ENCODE measurements at regions not wholly inside any gene's neighbourhood (a gene's known extent, or its start where the extent isn't known, plus 50 kb on each side); places are given as distances from the start of the nearest gene placed in this dataset.
"Not testable (repeated sequence)": the region's sequence is repeated elsewhere in the genome, so short reads cannot be mapped to it uniquely, and the experiment has no call there.

DNA sequence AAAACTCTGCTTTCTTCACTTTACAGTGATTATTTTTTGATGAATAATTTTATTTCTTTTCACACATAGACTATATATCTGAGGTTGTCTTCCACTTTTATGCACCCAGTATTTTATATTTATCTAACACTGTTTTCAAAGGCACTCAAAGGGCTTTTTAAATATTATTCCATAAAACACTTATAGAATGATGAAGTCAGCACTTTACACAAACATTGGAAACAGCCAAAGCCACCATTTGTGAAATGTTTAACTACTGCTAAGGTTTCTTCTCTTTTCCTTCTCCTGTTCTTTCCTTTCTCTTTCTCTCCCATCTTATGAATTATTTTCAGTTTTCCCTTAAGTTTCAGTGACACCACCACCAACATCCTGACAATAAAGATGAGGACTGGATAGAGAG, 317.7 kb upstream of the FAM78B start:
- FAIRE-seq (no peak), DNase-seq (ENCODE audit: insufficient read length, low spot score) (no peak)
- TF ChIP-seq SPI1 (IDR thresholded peaks at IDR 0.05; ENCODE audit: low read depth, low read length) = no peak
- no peak for TF ChIP-seq TAF1 (IDR thresholded peaks at IDR 0.05; ENCODE audit: low read depth, low read length)
- no peak for TF ChIP-seq POLR2A (IDR thresholded peaks at IDR 0.05; ENCODE audit: low read depth, low read length)
- TF ChIP-seq PAX5 (IDR thresholded peaks at IDR 0.05; ENCODE audit: insufficient read depth, low read length, severe bottlenecking) = no peak
- no peak for TF ChIP-seq POU2F2 (IDR thresholded peaks at IDR 0.05; ENCODE audit: low read depth, low read length)
- TF ChIP-seq POLR2AphosphoS5 (IDR thresholded peaks at IDR 0.05; ENCODE audit: low read depth, low read length) = no peak

DNA sequence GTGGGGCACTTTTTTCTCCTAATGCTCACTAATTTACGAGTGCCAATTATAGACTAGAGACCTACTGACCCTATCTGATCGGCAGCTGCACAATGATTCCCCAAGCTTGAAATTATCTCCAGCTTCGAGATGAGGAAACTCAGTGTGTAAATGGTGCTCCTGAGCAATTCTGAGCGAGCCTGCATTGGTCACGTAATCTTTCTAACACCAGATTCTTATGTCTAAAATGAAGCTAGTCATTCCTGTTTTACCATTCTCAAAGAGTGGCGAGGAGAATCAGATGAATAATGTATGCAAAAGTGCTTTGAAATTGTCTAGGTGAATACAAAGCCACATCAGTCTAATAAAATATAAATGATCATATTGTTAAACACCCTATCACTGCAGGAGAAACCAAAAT, 318.1 kb upstream of the FAM78B start:
- FAIRE-seq (no peak), DNase-seq (ENCODE audit: insufficient read length, low spot score) (no peak)
- TF ChIP-seq POLR2A (IDR thresholded peaks at IDR 0.05; ENCODE audit: low read depth, low read length) = no peak
- TF ChIP-seq POLR2AphosphoS5 (IDR thresholded peaks at IDR 0.05; ENCODE audit: low read depth, low read length) = no peak
- no peak for TF ChIP-seq TAF1 (IDR thresholded peaks at IDR 0.05; ENCODE audit: low read depth, low read length)
- TF ChIP-seq SPI1 (IDR thresholded peaks at IDR 0.05; ENCODE audit: low read depth, low read length) = no peak
- no peak for TF ChIP-seq PAX5 (IDR thresholded peaks at IDR 0.05; ENCODE audit: insufficient read depth, low read length, severe bottlenecking)
- TF ChIP-seq POU2F2 (IDR thresholded peaks at IDR 0.05; ENCODE audit: low read depth, low read length) = no peak

DNA sequence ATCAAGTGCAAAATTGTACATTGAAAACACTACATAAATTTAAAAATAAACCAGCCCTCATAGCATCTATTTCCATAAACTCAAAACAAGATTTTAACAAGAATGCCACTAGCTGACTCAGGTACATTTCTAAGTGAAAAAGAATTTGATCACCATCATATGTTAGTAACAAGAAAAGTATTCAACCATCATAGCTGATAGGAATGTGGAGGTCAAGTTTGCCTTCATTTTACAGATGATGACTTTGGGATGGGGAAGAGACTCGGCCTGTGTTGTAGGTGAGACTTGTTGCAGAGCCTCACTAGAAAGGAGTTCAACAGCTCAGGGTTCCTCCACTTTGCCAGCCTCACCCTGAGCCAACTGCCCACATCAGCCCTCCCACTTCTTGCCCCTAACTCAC, 318.8 kb upstream of the FAM78B start:
- FAIRE-seq = no peak
- no peak for TF ChIP-seq SPI1 (IDR thresholded peaks at IDR 0.05; ENCODE audit: low read depth, low read length)
- TF ChIP-seq POLR2A (IDR thresholded peaks at IDR 0.05; ENCODE audit: low read depth, low read length) = no peak
- no peak for TF ChIP-seq POU2F2 (IDR thresholded peaks at IDR 0.05; ENCODE audit: low read depth, low read length)
- TF ChIP-seq TAF1 (IDR thresholded peaks at IDR 0.05; ENCODE audit: low read depth, low read length) = no peak
- no peak for TF ChIP-seq POLR2AphosphoS5 (IDR thresholded peaks at IDR 0.05; ENCODE audit: low read depth, low read length)
- TF ChIP-seq PAX5 (IDR thresholded peaks at IDR 0.05; ENCODE audit: insufficient read depth, low read length, severe bottlenecking) = no peak
- DNase-seq (ENCODE audit: insufficient read length, low spot score) = no peak

DNA sequence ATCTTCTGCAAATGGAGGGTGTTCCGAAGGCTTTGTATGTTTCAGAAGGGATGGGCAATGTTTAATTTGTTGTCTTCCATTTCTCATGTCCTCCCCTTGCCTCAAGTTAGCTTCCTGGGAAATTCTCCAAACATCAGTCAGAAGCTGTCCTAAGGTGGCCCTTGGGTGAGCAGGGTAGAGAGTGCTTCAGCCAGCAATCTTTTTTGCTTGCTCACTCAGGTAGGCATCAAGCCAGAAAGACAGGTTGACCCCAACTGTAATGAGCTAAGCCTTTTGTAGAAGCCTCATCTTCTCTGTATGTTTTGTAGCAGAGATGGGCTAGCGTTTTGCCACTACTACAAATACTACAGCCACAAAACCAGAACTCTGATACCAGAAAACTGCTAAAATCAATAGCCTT, 321.5 kb upstream of the FAM78B start:
- FAIRE-seq (no peak), DNase-seq (ENCODE audit: insufficient read length, low spot score) (no peak)
- TF ChIP-seq POLR2A (IDR thresholded peaks at IDR 0.05; ENCODE audit: low read depth, low read length) = no peak

DNA sequence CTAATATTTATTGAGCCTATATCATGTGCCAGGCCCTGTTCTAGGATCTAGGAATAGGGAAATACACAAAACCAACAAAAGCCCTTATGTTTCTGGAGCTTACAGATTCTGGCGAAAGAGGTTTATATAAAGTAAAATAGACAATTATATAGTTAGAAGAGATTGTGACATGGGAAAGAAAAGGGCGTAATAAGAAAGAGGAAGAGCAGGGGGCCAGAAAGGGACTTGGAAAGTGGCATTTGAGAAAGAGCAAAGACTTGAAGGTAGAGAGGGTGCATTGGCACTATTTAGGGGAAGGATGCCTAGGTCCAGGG, 322.5 kb upstream of the FAM78B start:
- DNase-seq (ENCODE audit: insufficient read length, low spot score) = no peak
- FAIRE-seq = no peak
- no peak for TF ChIP-seq SPI1 (IDR thresholded peaks at IDR 0.05; ENCODE audit: low read depth, low read length)
- TF ChIP-seq TAF1 (IDR thresholded peaks at IDR 0.05; ENCODE audit: low read depth, low read length) = no peak
- no peak for TF ChIP-seq POU2F2 (IDR thresholded peaks at IDR 0.05; ENCODE audit: low read depth, low read length)
- no peak for TF ChIP-seq POLR2A (IDR thresholded peaks at IDR 0.05; ENCODE audit: low read depth, low read length)
- no peak for TF ChIP-seq POLR2AphosphoS5 (IDR thresholded peaks at IDR 0.05; ENCODE audit: low read depth, low read length)
- TF ChIP-seq PAX5 (IDR thresholded peaks at IDR 0.05; ENCODE audit: insufficient read depth, low read length, severe bottlenecking) = no peak

DNA sequence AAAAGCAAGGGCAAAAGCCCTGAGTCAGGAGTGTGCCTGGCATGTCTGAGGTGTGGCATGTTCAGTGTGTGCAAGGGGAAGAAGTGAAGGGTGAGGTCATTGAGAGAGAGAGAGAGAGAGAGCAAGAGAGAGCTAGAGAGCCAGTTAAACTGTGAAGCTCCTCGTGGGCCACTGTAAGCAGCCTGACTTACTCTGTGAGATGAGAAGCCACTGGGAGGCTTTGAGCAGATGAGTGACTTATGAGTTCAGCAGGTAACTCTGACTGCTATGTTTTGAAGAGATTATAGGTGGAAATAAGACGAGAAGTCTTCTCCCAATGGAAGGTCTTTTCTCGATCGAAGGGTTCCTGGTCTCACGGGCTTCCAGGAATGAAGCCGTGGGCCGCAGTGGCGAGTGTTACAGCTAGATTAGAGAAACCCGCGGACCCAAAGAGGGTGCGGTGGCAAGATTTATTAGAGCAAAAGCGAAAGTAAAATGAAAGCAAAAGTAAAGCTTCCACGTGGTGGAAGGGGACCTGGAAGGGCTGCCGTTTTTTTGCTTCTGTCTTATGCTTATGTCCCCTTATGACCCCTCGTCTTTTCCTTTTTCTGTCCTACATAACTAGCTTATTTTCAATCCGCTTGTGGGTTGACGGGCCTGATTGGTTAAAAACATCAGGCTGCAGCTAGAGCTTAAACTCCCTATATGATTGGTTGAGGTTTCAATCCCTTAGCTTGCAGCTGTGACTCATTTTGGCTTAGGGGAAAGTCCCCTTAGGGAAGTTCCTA, 323.1 kb upstream of the FAM78B start:
- FAIRE-seq = peak; percentile 81
- no peak for DNase-seq (ENCODE audit: insufficient read length, low spot score)
- no peak for TF ChIP-seq POU2F2 (IDR thresholded peaks at IDR 0.05; ENCODE audit: low read depth, low read length)
- TF ChIP-seq POLR2A (IDR thresholded peaks at IDR 0.05; ENCODE audit: low read depth, low read length) = 0 out of 2 replicates have a peak, but pooled peaks have one; percentile 38

DNA sequence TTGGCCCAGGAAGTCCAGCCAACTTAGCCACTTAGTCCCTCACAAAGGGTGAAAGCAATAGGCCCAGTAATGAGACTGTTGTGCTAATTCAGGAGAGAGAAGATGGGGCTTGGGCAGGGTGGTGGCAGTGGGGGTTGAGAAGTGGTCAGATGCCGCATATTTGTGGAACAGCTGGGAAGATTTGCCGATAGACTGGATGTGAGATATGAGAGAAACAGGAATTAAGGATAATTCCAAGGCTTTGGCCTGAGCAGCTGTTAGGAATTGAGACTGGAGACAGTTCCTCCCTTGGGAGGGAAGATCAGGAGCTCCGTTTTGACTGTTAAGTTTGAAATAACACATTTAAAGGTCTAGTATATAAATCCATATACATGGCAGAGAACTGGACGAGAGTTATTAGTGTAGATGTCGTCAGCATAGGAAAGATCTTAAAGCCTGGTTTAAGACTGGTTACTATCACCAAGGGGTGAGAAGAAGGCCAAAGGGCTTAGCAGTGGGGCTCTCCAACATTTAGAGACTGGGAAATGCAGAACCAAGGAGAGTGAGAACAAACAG, 323.7 kb upstream of the FAM78B start:
- FAIRE-seq (peak; percentile 91), DNase-seq (ENCODE audit: insufficient read length, low spot score) (no peak)
- no peak for TF ChIP-seq POLR2A (IDR thresholded peaks at IDR 0.05; ENCODE audit: low read depth, low read length)
- TF ChIP-seq POU2F2 (IDR thresholded peaks at IDR 0.05; ENCODE audit: low read depth, low read length) = no peak
- no peak for TF ChIP-seq SPI1 (IDR thresholded peaks at IDR 0.05; ENCODE audit: low read depth, low read length)
- TF ChIP-seq TAF1 (IDR thresholded peaks at IDR 0.05; ENCODE audit: low read depth, low read length) = no peak
- no peak for TF ChIP-seq PAX5 (IDR thresholded peaks at IDR 0.05; ENCODE audit: insufficient read depth, low read length, severe bottlenecking)
- no peak for TF ChIP-seq POLR2AphosphoS5 (IDR thresholded peaks at IDR 0.05; ENCODE audit: low read depth, low read length)

DNA sequence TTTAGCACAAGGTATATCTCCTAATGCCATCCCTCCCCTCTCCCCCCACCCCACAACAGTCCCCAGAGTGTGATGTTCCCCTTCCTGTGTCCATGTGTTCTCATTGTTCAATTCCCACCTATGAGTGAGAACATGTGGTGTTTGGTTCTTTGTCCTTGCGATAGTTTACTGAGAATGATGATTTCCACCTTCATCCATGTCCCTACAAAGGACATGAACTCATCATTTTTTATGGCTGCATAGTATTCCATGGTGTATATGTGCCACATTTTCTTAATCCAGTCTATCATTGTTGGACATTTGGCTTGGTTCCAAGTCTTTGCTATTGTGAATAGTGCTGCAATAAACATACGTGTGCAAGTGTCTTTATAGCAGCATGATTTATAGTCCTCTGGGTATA, 327.0 kb upstream of the FAM78B start:
- DNase-seq (ENCODE audit: insufficient read length, low spot score); FAIRE-seq: not testable (repeated sequence)

DNA sequence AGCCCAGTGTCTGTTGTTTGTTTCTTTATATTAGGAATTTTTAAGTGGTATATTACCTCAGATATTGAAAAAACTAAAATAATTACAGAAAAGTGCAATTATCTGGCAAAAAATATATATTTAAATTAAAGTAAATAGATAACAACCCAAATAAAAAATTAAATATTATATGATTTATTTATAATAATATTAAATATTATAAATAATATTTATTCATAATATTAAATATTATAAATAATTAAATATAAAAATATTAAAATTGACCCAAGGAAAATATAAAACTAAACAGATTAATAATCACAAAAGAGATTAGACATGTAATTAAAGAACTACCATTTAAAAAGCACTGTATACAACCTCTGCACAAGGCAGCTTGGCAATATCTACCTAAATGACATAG, 331.9 kb upstream of the POGK start:
- DNase-seq (ENCODE audit: insufficient read length, low spot score) = no peak
- TF ChIP-seq POU2F2 (IDR thresholded peaks at IDR 0.05; ENCODE audit: low read depth, low read length) (no peak), PAX5 (IDR thresholded peaks at IDR 0.05; ENCODE audit: insufficient read depth, low read length, severe bottlenecking) (no peak), SPI1 (IDR thresholded peaks at IDR 0.05; ENCODE audit: low read depth, low read length) (no peak), TAF1 (IDR thresholded peaks at IDR 0.05; ENCODE audit: low read depth, low read length) (no peak), POLR2AphosphoS5 (IDR thresholded peaks at IDR 0.05; ENCODE audit: low read depth, low read length) (no peak), POLR2A (IDR thresholded peaks at IDR 0.05; ENCODE audit: low read depth, low read length) (no peak)
- FAIRE-seq = no peak

DNA sequence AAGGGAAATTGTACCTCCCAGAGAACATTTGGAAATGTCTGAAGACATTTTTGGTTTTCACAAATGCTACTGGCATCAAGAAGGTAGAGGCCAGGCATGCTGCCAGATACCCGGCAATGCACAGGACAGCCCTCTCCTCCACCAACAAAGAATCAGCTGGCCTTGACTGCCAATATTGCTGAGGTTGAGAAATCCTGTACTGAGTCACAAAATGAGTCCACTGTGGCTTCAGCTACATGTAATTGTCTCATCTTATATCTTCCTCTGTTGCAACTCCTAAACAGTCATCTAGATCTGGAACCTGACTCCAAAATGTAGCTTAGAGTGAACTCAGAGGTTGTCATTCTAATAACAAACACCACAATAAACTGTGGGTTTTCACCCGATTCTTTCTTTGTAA, 327.5 kb upstream of the POGK start:
- TF ChIP-seq POLR2AphosphoS5 (IDR thresholded peaks at IDR 0.05; ENCODE audit: low read depth, low read length) (no peak), TAF1 (IDR thresholded peaks at IDR 0.05; ENCODE audit: low read depth, low read length) (no peak), POLR2A (IDR thresholded peaks at IDR 0.05; ENCODE audit: low read depth, low read length) (no peak), SPI1 (IDR thresholded peaks at IDR 0.05; ENCODE audit: low read depth, low read length) (no peak), PAX5 (IDR thresholded peaks at IDR 0.05; ENCODE audit: insufficient read depth, low read length, severe bottlenecking) (no peak), POU2F2 (IDR thresholded peaks at IDR 0.05; ENCODE audit: low read depth, low read length) (no peak)
- FAIRE-seq (no peak), DNase-seq (ENCODE audit: insufficient read length, low spot score) (no peak)
